COLO668 (cell line): ENCODE measurements at regions not wholly inside any gene's neighbourhood (a gene's known extent, or its start where the extent isn't known, plus 50 kb on each side); places are given as distances from the start of the nearest gene placed in this dataset.
"Not testable (repeated sequence)": the region's sequence is repeated elsewhere in the genome, so short reads cannot be mapped to it uniquely, and the experiment has no call there.

Experiments used
- DNase-seq: peaks from one replicate; lab custom pipeline; 2025; ENCODE audit not compliant: unreplicated experiment; lab: John Stamatoyannopoulos, UW

- peak; percentile 2 for DNase-seq
Measured at GRCh38 chr17:27944546-27945332, 51.6 kb upstream of the LYRM9 start.

- DNase-seq, result no peak
Measured at GRCh38 chr17:27945333-27945616, 52.1 kb upstream of the LYRM9 start.

DNA sequence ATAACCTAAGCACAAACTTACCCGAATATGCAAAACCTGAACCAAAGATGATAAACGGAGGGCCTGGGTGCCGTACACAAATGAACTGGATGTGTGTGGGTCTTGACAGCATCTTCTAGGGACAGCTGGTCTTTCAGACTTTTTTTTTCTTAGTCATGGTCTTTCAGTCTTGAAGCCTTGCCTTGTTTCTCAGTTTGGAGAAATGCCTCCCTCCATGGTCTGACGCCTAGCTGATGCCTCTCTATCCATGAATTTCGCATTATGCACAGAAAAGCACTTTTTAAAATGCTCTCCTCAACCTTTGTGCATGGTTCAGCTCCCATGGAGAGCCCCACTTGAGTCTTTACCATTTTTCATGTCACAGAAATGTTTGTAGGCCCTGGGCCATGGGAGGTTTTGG lies 52.8 kb upstream of the LYRM9 start:
- no peak for DNase-seq

GRCh38 chr17:27946513-27946912 lies 53.3 kb upstream of the LYRM9 start:
- no peak for DNase-seq

GRCh38 chr17:27947005-27947406 lies 53.8 kb upstream of the LYRM9 start:
- no peak for DNase-seq

DNA sequence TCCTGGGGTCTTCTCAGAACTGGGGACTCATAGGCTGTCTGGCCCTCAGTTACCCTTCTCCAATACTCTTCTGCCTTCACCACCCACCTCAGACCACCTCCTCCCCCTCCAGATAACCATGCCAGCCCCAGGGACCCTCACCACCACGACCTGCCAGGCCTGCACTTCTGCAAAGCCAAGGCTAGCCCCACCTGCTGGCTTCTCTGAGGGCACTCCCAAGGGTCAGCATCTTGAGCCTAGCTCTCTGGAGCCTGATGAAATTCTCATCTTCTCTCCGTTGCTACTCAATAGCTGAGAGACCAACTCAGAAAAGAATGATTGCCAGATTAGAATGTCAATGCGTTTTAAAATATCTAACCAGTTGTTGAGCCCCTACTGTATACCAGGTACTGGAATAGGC lies 56.1 kb upstream of the LYRM9 start:
- no peak for DNase-seq

- not testable (repeated sequence) for DNase-seq
Measured at GRCh38 chr17:27950225-27950624, 57.1 kb upstream of the LYRM9 start.

DNA sequence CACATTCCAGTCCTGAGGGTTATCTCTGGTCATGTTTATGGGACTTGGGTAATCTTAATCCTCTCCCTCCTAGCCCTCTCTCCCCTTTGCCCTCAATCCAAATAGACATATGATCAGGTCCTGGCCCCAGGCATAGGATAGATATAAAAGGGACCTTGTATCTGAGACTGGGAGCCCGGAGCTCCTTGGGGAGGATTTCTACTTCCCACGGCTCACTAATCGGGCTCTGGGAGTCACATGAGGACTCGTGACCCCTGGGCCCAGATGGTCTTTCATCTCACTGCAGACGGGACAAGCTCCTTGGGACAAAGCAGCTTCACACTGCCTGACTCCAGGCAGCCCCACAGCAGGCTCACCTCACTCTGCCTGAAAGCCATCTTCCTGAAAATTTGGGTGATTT lies 57.8 kb upstream of the LYRM9 start:
- no peak for DNase-seq

DNA sequence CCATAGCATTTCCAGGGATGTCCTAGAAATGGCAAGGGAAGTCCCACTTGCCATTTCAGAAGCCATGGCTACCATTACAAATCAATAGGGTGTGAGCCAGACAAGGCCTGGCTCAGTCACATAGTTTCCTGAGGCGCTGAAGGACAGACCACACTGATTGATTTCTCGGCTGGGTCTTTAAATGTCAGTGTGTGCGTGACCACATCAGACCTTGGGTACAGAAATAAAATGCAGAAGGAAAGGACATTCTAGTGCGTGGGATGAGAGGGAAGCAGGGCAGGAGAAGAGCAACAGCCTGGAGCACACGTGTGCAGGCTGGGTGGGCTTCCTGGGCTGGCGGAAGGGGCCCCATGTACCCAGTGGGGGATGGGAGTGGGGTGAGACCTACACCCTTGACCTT lies 58.7 kb upstream of the LYRM9 start:
- DNase-seq, result no peak

GRCh38 chr17:27952366-27952765 lies 59.2 kb upstream of the LYRM9 start:
- no peak for DNase-seq

DNA sequence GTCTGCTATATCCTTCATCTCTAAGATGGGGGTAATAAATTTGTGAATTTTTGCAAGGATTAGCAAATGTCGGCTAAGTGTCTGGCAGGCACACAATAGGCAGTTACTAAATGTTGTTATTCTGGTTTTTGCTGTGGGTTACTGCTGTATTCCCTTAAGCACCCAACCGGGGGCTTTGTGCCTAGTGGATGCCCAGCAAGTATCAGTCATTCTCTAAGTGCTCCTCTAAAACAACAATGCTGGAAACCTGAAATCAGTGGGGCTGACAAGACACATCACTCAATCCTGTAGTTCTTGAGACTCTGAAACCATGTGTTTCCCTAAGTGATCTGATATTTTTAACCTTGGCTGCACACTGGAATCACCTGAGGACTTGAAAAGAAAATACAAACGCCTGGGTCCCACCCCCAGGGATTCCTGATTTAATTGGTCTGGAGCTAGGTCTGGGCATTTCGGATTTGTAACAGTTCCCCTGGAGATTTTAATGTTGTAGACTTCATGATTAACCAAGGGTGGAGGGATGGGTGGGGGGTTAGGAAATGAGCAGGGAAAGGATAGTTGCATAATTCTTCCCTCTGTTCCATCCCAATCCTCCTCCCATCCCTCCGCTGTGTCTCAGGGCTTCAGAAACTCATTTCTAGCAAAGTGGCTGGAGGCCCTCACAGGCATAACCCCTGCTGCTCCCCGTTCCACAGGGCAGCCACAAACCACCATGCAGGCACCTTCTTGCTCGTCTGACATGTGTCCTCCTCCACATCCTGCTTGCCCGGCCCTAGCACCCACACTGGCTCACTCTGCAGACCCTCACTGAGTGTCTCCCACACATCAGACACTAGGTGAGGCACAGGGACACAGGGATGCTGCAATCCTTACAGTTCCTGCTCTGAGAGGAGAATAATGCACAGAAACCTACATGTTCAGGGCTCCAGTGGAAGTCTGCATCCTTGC lies 61.7 kb upstream of the LYRM9 start:
- DNase-seq, result no peak

GRCh38 chr17:27956601-27957445 lies 63.7 kb upstream of the LYRM9 start:
- DNase-seq, result no peak

DNA sequence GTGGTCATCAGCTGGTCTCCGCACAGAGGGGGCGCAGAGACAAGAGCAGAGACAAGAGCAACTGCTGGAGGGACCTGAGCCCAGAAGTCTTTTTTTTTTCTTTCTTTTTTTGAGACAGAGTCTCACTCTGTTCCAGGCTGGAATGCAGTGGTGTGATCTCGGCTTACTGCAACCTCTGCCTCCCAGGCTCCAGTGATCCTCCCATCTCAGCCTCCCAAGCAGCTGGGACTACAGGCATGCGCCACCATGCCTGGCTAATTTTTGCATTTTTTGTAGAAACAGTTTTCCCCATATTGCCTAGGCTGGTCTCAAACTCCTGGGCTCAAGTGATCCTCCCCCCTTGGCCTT lies 64.3 kb upstream of the LYRM9 start:
- DNase-seq, result not testable (repeated sequence)

GRCh38 chr17:27958708-27959381 lies 65.7 kb upstream of the LYRM9 start:
- no peak for DNase-seq

GRCh38 chr17:27959382-27959709 lies 66.2 kb upstream of the LYRM9 start:
- DNase-seq, result no peak

DNA sequence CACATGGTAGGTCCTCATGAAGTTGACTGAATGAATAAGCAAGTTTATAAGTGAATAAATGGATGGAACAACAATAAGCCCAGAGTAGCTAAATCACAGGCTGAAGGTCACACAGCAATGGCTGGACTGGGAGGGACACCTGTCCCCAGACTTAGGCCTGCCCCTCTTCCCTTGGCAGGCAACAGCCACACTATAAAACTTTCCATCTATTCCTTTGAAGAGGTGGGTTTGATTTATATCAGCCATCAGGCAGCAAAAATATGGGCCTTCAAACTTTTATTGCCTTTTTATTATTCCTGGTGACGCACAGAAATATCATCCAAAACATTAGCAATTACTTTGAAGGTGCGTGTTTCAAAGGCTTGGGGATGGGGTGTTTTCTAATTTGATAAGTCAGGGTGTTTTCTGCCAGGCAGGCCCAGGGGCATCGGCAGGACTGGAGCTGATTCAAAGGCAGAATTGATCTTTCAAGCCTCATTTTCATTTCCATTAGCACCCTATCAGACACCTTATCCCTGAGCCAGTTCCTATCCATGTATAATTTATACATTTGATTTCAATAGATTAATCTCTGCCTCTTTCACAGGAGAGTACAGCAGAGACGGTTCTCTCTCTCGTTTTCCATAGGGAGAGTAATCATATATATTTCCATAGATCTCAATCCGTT lies 67.2 kb upstream of the LYRM9 start:
- DNase-seq, result no peak

- not testable (repeated sequence) for DNase-seq
Measured at GRCh38 chr17:27962581-27962980, 69.4 kb upstream of the LYRM9 start.

DNA sequence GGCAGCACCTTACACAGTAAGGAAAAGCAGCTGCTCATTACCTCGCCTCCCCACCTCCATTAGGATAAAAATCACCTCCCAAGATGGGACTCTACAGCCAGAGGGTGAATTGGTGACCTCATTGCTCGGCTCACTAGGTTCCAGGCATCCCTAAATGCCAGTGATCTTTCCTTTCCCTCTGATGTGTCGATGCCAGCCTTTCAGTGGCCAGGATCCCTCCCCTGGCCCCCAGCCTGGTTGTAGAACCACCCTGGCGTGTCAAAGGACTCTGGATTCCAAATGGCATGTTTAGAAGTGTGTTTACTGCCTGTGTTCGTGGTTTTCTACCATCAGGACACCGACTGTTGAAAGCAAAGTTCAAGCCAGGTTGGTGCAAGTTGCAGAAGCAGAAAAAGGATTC lies 72.1 kb upstream of the LYRM9 start:
- no peak for DNase-seq

- no peak for DNase-seq
Measured at GRCh38 chr17:27968206-27968732, 74.2 kb upstream of the NLK start.

DNA sequence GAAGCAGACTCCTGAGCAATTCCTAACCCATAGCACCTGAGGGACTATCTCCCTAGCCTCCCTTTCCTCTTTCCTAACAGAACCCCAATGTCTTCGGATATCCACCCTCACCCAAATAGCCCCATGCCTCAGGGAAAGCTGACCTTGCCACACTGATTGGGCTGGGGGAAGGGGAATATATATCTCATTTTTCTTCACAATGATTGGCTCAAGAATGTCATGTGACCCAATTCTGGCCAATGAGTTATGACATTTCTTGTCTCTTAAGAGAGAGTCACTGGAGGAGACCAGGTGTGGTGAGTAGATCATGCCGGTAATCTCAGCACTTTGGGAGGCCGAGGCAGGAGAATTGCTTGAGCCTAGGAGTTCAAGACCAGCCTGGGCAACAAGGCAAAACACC lies 71.9 kb upstream of the NLK start:
- DNase-seq, result no peak
